ENCODE measurements at regions not wholly inside any gene's neighbourhood (a gene's known extent, or its start where the extent isn't known, plus 50 kb on each side); places are given as distances from the start of the nearest gene placed in this dataset.

- no peaks in the 10 kb centered on the region for H4K20me1 ChIP-seq (ENCODE audit: insufficient read depth, low read length)
- H3K4me1 ChIP-seq (ENCODE audit: insufficient read depth, low read length): no peaks in the 10 kb centered on the region
- peak overlapping the region; percentile 39 for H3K4me2 ChIP-seq (ENCODE audit: insufficient read depth, low read length)
- no peak for DNase-seq (ENCODE audit: insufficient read length, low spot score, missing footprints)
- no peak overlapping the region for H3K27ac ChIP-seq (ENCODE audit: low read depth, low read length)
- H3K79me2 ChIP-seq (ENCODE audit: insufficient read depth, low read length): no peaks in the 10 kb centered on the region
- TF ChIP-seq, protein P1, sequence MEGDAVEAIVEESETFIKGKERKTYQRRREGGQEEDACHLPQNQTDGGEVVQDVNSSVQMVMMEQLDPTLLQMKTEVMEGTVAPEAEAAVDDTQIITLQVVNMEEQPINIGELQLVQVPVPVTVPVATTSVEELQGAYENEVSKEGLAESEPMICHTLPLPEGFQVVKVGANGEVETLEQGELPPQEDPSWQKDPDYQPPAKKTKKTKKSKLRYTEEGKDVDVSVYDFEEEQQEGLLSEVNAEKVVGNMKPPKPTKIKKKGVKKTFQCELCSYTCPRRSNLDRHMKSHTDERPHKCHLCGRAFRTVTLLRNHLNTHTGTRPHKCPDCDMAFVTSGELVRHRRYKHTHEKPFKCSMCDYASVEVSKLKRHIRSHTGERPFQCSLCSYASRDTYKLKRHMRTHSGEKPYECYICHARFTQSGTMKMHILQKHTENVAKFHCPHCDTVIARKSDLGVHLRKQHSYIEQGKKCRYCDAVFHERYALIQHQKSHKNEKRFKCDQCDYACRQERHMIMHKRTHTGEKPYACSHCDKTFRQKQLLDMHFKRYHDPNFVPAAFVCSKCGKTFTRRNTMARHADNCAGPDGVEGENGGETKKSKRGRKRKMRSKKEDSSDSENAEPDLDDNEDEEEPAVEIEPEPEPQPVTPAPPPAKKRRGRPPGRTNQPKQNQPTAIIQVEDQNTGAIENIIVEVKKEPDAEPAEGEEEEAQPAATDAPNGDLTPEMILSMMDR (IDR thresholded peaks at IDR 0.05; ENCODE audit: extremely low read depth, low read depth, low read length): no peak
- no peak overlapping the region for H3K4me3 ChIP-seq (ENCODE audit: insufficient read depth, low read length)
- H2AFZ ChIP-seq (ENCODE audit: low read length): peak overlapping the region; percentile 62
- no peaks in the 10 kb centered on the region for H3K9me3 ChIP-seq (ENCODE audit: low read depth, low read length)
- no peaks in the 10 kb centered on the region for H3K36me3 ChIP-seq (ENCODE audit: insufficient read depth, low read length)
- H3K27me3 ChIP-seq (ENCODE audit: insufficient read depth, low read length): no peaks in the 10 kb centered on the region
Measured at GRCh38 chr12:127619869-127620734, 646.9 kb upstream of the TMEM132C start.

GRCh38 chr12:127620735-127621355 lies 646.1 kb upstream of the TMEM132C start:
- no peaks in the 10 kb centered on the region for H3K36me3 ChIP-seq (ENCODE audit: insufficient read depth, low read length)
- no peak overlapping the region for H3K4me3 ChIP-seq (ENCODE audit: insufficient read depth, low read length)
- no peaks in the 10 kb centered on the region for H3K79me2 ChIP-seq (ENCODE audit: insufficient read depth, low read length)
- H3K27ac ChIP-seq (ENCODE audit: low read depth, low read length): no peak overlapping the region
- H3K4me2 ChIP-seq (ENCODE audit: insufficient read depth, low read length): no peak overlapping the region
- H3K4me1 ChIP-seq (ENCODE audit: insufficient read depth, low read length): no peaks in the 10 kb centered on the region
- TF ChIP-seq, protein P1 (IDR thresholded peaks at IDR 0.05; ENCODE audit: extremely low read depth, low read depth, low read length): no peak
- H3K9me3 ChIP-seq (ENCODE audit: low read depth, low read length): no peaks in the 10 kb centered on the region
- no peaks in the 10 kb centered on the region for H4K20me1 ChIP-seq (ENCODE audit: insufficient read depth, low read length)
- no peak for DNase-seq (ENCODE audit: insufficient read length, low spot score, missing footprints)
- no peaks in the 10 kb centered on the region for H3K27me3 ChIP-seq (ENCODE audit: insufficient read depth, low read length)
- no peak overlapping the region for H2AFZ ChIP-seq (ENCODE audit: low read length)

GRCh38 chr12:127621366-127621765 lies 645.6 kb upstream of the TMEM132C start:
- Histone ChIP-seq H3K9me3 (ENCODE audit: low read depth, low read length) (no peaks in the 10 kb centered on the region), H3K4me2 (ENCODE audit: insufficient read depth, low read length) (no peak overlapping the region), H3K4me1 (ENCODE audit: insufficient read depth, low read length) (no peaks in the 10 kb centered on the region), H3K27me3 (ENCODE audit: insufficient read depth, low read length) (no peaks in the 10 kb centered on the region), H3K4me3 (ENCODE audit: insufficient read depth, low read length) (no peak overlapping the region), H3K27ac (ENCODE audit: low read depth, low read length) (no peak overlapping the region), H3K36me3 (ENCODE audit: insufficient read depth, low read length) (no peaks in the 10 kb centered on the region), H2AFZ (ENCODE audit: low read length) (no peak overlapping the region), H4K20me1 (ENCODE audit: insufficient read depth, low read length) (no peaks in the 10 kb centered on the region), H3K79me2 (ENCODE audit: insufficient read depth, low read length) (no peaks in the 10 kb centered on the region)
- TF ChIP-seq, protein P1 (IDR thresholded peaks at IDR 0.05; ENCODE audit: extremely low read depth, low read depth, low read length): no peak
- DNase-seq (ENCODE audit: insufficient read length, low spot score, missing footprints): no peak

- DNase-seq (ENCODE audit: insufficient read length, low spot score, missing footprints): no peak
- no peaks in the 10 kb centered on the region for H4K20me1 ChIP-seq (ENCODE audit: insufficient read depth, low read length)
- TF ChIP-seq, protein P1 (IDR thresholded peaks at IDR 0.05; ENCODE audit: extremely low read depth, low read depth, low read length): no peak
- no peaks in the 10 kb centered on the region for H3K79me2 ChIP-seq (ENCODE audit: insufficient read depth, low read length)
- H2AFZ ChIP-seq (ENCODE audit: low read length): no peak overlapping the region
- no peak overlapping the region for H3K4me3 ChIP-seq (ENCODE audit: insufficient read depth, low read length)
- H3K9me3 ChIP-seq (ENCODE audit: low read depth, low read length): no peaks in the 10 kb centered on the region
- no peaks in the 10 kb centered on the region for H3K36me3 ChIP-seq (ENCODE audit: insufficient read depth, low read length)
- peaks cover 1% of the 10 kb centered on the region for H3K4me1 ChIP-seq (ENCODE audit: insufficient read depth, low read length)
- H3K4me2 ChIP-seq (ENCODE audit: insufficient read depth, low read length): no peak overlapping the region
- no peak overlapping the region for H3K27ac ChIP-seq (ENCODE audit: low read depth, low read length)
- H3K27me3 ChIP-seq (ENCODE audit: insufficient read depth, low read length): no peaks in the 10 kb centered on the region
Measured at GRCh38 chr12:127623362-127623761, 643.6 kb upstream of the TMEM132C start.
